GM13976 (cell line): ENCODE measurements at regions not wholly inside any gene's neighbourhood (a gene's known extent, or its start where the extent isn't known, plus 50 kb on each side); places are given as distances from the start of the nearest gene placed in this dataset.

Experiments used
- DNase-seq: peaks from one replicate; pipeline ENCODE4 v3.0.0; 2012; ENCODE audit warnings: low spot score
- in situ Hi-C: fragments of 300-500 bp; cut with MboI; formaldehyde crosslinking; loops from one replicate; pipeline ENCODE4 v1.12.0; 2022; ENCODE audit warnings: low sequenced_read_pairs, mixed read lengths, inconsistent platforms; ENCODE audit not compliant: unreplicated experiment
- TF ChIP-seq, protein P1 (sequence below): IDR thresholded peaks from 2 replicates; pipeline ENCODE4 v1.5.1; 2012; ENCODE audit warnings: borderline replicate concordance, mild to moderate bottlenecking; ENCODE audit not compliant: insufficient read depth; ENCODE audit errors: extremely low read depth, missing control alignments, control extremely low read depth

DNA sequence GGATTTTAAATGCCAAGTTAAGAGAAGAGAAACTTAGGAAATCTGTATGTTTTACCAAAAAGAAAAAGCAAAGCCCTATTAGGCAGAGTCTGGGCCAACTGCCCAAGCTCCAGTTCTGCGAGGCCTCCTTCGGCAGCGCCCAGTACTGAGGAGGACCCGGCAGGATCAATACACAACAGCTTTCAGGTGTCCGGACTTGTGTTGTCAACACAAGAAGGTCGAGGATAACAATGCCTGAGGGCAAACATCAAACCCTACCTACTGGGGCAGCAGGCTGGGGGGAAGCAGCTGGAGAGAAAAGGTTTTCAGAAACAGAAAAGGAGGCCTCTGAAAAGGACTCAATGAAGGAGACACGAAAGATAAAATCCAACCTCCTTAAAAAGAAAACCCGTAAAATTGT is 98.1 kb upstream of the GJB5 start:
- DNase-seq, result no peak
- TF ChIP-seq, protein P1, sequence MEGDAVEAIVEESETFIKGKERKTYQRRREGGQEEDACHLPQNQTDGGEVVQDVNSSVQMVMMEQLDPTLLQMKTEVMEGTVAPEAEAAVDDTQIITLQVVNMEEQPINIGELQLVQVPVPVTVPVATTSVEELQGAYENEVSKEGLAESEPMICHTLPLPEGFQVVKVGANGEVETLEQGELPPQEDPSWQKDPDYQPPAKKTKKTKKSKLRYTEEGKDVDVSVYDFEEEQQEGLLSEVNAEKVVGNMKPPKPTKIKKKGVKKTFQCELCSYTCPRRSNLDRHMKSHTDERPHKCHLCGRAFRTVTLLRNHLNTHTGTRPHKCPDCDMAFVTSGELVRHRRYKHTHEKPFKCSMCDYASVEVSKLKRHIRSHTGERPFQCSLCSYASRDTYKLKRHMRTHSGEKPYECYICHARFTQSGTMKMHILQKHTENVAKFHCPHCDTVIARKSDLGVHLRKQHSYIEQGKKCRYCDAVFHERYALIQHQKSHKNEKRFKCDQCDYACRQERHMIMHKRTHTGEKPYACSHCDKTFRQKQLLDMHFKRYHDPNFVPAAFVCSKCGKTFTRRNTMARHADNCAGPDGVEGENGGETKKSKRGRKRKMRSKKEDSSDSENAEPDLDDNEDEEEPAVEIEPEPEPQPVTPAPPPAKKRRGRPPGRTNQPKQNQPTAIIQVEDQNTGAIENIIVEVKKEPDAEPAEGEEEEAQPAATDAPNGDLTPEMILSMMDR, result no peak
- in situ Hi-C loops, result no loop called here

DNA sequence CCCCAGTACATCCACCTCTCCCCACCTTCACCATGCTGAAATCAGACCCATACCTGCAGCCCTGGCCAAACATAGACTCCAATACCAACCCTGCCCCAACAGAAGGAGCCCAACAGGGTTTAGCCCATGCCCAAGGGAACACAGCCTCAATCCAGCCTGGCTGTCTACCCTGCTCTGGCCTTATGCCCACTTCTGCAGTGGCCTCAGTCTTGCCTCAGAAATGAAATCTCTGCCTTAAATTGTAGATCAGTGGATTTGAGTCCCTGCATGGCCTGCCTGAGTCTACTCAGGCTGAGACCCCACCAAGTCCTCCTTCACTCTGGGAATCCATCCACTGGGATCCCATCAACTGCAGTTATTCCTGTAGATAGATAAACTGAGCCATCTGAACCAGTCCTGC is 97.6 kb upstream of the GJB5 start:
- DNase-seq, result no peak
- in situ Hi-C loops, result no loop called here
- TF ChIP-seq, protein P1, result no peak

DNA sequence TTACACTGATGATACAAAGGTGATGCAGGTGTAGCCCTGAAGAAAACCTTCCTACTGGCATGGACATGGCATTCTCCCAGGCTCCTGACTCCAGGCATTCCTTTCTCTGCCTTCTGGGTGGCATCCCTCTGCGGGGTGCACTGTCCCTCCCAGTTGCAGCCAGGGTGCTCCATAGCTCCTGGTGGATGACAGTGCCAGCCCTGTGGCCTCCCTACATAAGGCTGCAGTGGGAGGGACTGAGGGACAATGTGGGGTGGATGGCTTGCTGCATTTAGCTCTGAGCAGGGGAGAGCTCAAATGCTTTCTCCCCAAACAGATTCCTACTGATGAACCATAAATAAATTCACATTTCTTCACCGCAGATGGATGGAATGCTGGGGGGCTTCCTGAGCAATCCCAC is 97.0 kb upstream of the GJB5 start:
- in situ Hi-C loops, result no loop called here
- TF ChIP-seq, protein P1, result no peak
- DNase-seq, result no peak

DNA sequence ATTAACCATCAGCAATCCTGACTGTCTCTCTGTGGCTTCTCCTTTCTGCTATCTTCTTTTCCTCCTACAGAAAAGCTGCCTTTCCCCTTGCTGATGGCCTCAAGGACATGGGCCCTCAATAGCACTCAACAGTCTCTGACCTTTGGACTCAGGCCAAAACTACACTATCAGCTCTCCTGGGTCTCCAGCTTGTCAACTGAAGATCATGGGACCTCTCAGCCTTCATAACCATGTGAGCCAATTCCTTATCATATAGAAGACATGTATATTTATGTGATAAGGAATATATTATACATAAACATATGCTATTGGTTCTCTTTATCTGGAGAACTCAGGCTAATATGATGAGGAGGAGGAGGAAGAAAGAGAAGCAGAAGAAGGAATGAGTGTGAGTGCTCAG is 91.8 kb upstream of the GJB5 start:
- TF ChIP-seq, protein P1, result no peak
- DNase-seq, result no peak
- in situ Hi-C loops, result no loop called here

DNA sequence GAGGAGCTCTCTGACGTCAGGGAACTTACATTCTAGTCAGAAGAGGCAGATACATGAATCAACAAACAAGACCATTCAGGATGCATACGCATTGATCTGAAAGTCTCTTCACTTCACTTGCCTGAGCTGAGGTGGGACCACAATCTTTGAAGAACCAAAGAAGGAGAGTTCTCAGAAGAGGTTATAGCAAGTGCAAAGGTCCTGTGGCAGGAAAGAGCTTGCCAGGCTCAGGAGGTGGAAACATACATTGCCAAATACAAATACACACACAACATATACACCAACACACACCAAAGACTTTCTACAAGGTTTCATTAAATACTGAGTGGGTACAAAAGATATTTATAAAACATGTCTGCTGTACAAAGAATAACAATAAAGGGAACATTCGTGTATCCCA is 86.8 kb upstream of the GJB5 start:
- in situ Hi-C loops, result no loop called here
- no peak for DNase-seq
- TF ChIP-seq, protein P1, result no peak

DNA sequence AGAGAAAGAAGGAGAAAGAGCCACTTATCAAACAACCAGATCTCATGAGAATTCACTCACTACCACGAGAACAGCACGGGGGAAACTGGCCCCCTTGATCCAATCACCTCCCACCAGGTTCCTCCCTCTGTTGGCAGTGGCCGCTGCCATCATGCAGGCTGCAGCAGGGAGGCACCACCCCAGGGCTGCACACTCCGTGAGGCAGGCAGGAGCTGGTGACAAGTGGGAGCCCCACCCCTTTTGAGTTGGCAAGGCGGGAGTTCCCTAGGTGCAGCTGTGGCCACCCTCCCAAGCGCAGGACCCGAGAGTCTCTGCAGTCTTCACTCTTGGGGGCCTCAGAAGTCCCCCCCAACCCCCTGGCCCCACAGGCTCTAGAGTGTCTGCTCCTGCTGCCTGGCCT is 83.9 kb upstream of the GJB5 start:
- DNase-seq, result no peak
- TF ChIP-seq, protein P1, result no peak
- in situ Hi-C loops, result no loop called here

DNA sequence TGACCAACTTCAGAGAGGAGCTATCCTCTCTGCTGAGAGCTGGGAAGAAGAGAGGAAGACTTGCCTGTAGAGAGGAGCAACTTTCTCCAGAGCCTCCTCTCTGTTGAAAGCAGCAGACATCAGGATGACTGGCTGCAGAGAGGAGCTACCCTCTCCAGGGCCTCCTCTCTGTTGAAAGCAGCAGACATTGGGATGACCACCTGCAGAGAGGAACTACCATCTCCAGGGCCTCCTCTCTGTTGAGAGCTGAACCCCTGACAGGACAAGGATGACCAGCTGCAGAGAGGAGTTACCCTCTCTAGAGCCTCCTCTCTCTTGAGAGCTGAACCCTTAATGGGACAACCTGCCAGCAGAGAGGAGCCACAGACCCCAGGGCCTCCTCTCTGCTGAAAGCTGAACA is 83.0 kb upstream of the GJB5 start:
- in situ Hi-C loops, result no loop called here
- no peak for DNase-seq
- TF ChIP-seq, protein P1, result no peak
